Esophagus muscularis mucosa (tissue), 4 donors: ENCODE measurements at regions not wholly inside any gene's neighbourhood (a gene's known extent, or its start where the extent isn't known, plus 50 kb on each side); places are given as distances from the start of the nearest gene placed in this dataset.

Experiments used
- CTCF ChIP-seq, 3 experiments: fragments of 200-600 bp in 2 of 3; fragments of 450-650 bp in 1 of 3; sonication (generic) in 2 of 3; IDR thresholded peaks; one replicate each; pipeline ENCODE4 v1.5.1; 2017 to 2019; ENCODE audit warnings: antibody characterized with exemption in 3 of 3, mild to moderate bottlenecking in 2 of 3, moderate library complexity in 1 of 3
- EP300 ChIP-seq: sonication (generic); formaldehyde crosslinking; IDR thresholded peaks from one replicate; pipeline ENCODE4 v1.6.1; 2017; ENCODE audit warnings: antibody characterized with exemption
- POLR2A ChIP-seq: fragments of 450-650 bp; IDR thresholded peaks from one replicate; pipeline ENCODE4 v1.6.1; 2017; ENCODE audit warnings: antibody characterized with exemption, moderate library complexity, mild to moderate bottlenecking, low read depth
- POLR2AphosphoS5 ChIP-seq, 2 donors: sonication (generic); formaldehyde crosslinking; IDR thresholded peaks; one replicate each; pipeline ENCODE4 v1.6.1; 2017; ENCODE audit warnings: antibody characterized with exemption in 2 of 2

DNA sequence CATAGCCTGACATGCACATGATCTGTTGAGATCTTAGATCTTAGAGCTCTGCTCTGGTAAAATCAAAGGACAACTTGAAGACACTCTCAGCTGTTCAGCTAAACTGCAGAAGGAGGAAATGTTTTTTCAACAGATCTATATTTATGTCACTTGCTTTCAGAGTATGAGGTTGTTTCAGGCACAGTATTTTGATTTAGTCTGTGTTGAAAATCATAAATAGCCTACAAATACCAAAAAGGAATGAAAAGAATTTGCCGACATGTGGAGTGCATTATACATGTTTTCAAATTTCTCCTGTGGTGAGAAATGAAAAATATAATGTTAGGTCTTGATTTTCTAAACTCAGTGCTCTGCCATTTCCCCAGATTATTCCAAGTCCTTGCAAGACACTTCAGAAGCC, 1118.4 kb downstream of the TBL1XR1 start:
- TF ChIP-seq CTCF (IDR thresholded peaks at IDR 0.05) = no peak
- TF ChIP-seq POLR2A = no peak
- TF ChIP-seq EP300 = no peak
- no peak for TF ChIP-seq POLR2AphosphoS5 (IDR thresholded peaks at IDR 0.05)
